ENCODE measurements at regions not wholly inside any gene's neighbourhood (a gene's known extent, or its start where the extent isn't known, plus 50 kb on each side); places are given as distances from the start of the nearest gene placed in this dataset.
"Not testable (repeated sequence)": the region's sequence is repeated elsewhere in the genome, so short reads cannot be mapped to it uniquely, and the experiment has no call there.

GRCh38 chr10:30708234-30708633, 78.7 kb upstream of the LYZL2 start:
- TF ChIP-seq POLR2A (IDR thresholded peaks at IDR 0.05), result no peak
- TF ChIP-seq, protein P1, sequence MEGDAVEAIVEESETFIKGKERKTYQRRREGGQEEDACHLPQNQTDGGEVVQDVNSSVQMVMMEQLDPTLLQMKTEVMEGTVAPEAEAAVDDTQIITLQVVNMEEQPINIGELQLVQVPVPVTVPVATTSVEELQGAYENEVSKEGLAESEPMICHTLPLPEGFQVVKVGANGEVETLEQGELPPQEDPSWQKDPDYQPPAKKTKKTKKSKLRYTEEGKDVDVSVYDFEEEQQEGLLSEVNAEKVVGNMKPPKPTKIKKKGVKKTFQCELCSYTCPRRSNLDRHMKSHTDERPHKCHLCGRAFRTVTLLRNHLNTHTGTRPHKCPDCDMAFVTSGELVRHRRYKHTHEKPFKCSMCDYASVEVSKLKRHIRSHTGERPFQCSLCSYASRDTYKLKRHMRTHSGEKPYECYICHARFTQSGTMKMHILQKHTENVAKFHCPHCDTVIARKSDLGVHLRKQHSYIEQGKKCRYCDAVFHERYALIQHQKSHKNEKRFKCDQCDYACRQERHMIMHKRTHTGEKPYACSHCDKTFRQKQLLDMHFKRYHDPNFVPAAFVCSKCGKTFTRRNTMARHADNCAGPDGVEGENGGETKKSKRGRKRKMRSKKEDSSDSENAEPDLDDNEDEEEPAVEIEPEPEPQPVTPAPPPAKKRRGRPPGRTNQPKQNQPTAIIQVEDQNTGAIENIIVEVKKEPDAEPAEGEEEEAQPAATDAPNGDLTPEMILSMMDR (IDR thresholded peaks at IDR 0.05), result no peak
- H3K36me3 ChIP-seq, result no peaks in the 10 kb centered on the region
- H3K4me3 ChIP-seq, result no peak overlapping the region
- 93 to 96% methylated on average over 3 of the region's 3 CpGs for WGBS, 2 donors
- peaks cover 0 to 7% (median 0%) of the 10 kb centered on the region in 4 donors for H3K27me3 ChIP-seq
- no peak overlapping the region for H3K27ac ChIP-seq
- H3K9me3 ChIP-seq, result peaks cover 0 to under 1% (median 0%) of the 10 kb centered on the region in 3 donors
- no peak for DNase-seq
- intact Hi-C loops (cut with DNase I), result no loop called here
- H3K4me1 ChIP-seq, result no peaks in the 10 kb centered on the region

DNA sequence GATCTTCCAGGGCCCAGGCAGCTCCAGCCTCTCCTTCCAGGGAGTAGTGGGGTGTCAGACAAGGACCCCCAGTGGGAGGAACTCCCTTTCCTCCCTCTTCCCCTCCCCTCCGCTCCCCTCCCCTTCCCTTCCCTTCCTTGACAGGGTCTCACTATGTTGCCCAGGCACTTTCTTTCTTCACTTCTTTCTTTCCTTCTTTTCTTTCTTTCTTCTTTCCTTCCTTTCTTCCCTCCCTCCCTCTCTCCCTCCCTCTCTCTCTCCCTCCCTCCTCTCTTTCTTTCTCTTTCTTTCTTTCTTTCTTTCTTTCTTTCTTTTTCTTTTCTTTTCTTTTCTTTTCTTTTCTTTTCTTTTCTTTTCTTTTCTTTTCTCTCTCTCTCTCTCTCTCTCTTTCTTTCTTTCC, 76.6 kb upstream of the LYZL2 start:
- H3K4me1 ChIP-seq; H3K27me3 ChIP-seq; H3K36me3 ChIP-seq; H3K9me3 ChIP-seq; intact Hi-C loops (cut with DNase I); DNase-seq; H3K4me3 ChIP-seq: not testable (repeated sequence)
- peak overlapping the region in 1 of 4 donors; percentile 64 for H3K27ac ChIP-seq
- WGBS, 2 donors, result 80 to 100% methylated on average over 1 of the region's 1 CpG

- Histone ChIP-seq H3K4me1 (peaks cover 0 to 9% (median 0%) of the 10 kb centered on the region in 3 donors), H3K27me3 (peaks cover 0 to 4% (median 0%) of the 10 kb centered on the region in 4 donors), H3K27ac (peak overlapping the region in 2 of 4 donors; percentile 42 to 64), H3K9me3 (no peaks in the 10 kb centered on the region), H3K4me3 (no peak overlapping the region), H3K36me3 (no peaks in the 10 kb centered on the region)
- TF ChIP-seq POLR2A (IDR thresholded peaks at IDR 0.05), result no peak
- TF ChIP-seq, protein P1 (IDR thresholded peaks at IDR 0.05), result no peak
- intact Hi-C loops (cut with DNase I), result no loop called here
- 42 to 59% methylated on average over 5 to 6 of the region's 9 CpGs for WGBS, 2 donors
- DNase-seq, result no peak
Measured at GRCh38 chr10:30705625-30706149, 76.1 kb upstream of the LYZL2 start.

GRCh38 chr10:30705101-30705624, 75.6 kb upstream of the LYZL2 start:
- peaks cover 0 to 3% (median 0%) of the 10 kb centered on the region in 4 donors for H3K27me3 ChIP-seq
- TF ChIP-seq, protein P1 (IDR thresholded peaks at IDR 0.05), result no peak
- no peak for TF ChIP-seq POLR2A (IDR thresholded peaks at IDR 0.05)
- H3K4me3 ChIP-seq, result peak overlapping the region in 1 of 4 donors; percentile 28
- DNase-seq, result no peak
- H3K4me1 ChIP-seq, result peaks cover 0 to 9% (median 0%) of the 10 kb centered on the region in 3 donors
- 27 to 35% methylated on average over 7 to 9 of the region's 9 CpGs for WGBS, 2 donors
- no peaks in the 10 kb centered on the region for H3K36me3 ChIP-seq
- H3K9me3 ChIP-seq, result no peaks in the 10 kb centered on the region
- intact Hi-C loops (cut with DNase I), result no loop called here
- peak overlapping the region in 2 of 4 donors; percentile 42 to 64 for H3K27ac ChIP-seq

GRCh38 chr10:30704601-30705100, 75.1 kb upstream of the LYZL2 start:
- H3K27me3 ChIP-seq; H3K9me3 ChIP-seq; intact Hi-C loops (cut with DNase I); H3K4me1 ChIP-seq; DNase-seq; H3K36me3 ChIP-seq: not testable (repeated sequence)
- Histone ChIP-seq H3K4me3 (peak overlapping the region in 2 of 4 donors; percentile 5 to 28), H3K27ac (peak overlapping the region in 2 of 4 donors; percentile 21 to 34)
- WGBS, 2 donors, result 63 to 64% methylated on average over 5 to 10 of the region's 14 CpGs

GRCh38 chr10:30704026-30704600, 74.6 kb upstream of the LYZL2 start:
- intact Hi-C loops (cut with DNase I), result no loop called here
- Histone ChIP-seq H3K4me1 (peaks cover 0 to 9% (median 0%) of the 10 kb centered on the region in 3 donors), H3K27me3 (peaks cover 0 to under 1% (median 0%) of the 10 kb centered on the region in 4 donors), H3K27ac (peak overlapping the region in 2 of 4 donors; percentile 21 to 34), H3K4me3 (peak overlapping the region in 1 of 4 donors; percentile 5), H3K9me3 (no peaks in the 10 kb centered on the region), H3K36me3 (no peaks in the 10 kb centered on the region)
- DNase-seq, result no peak
- 70 to 78% methylated on average over 3 to 10 of the region's 11 CpGs for WGBS, 2 donors
- TF ChIP-seq, protein P1 (IDR thresholded peaks at IDR 0.05), result no peak
- no peak for TF ChIP-seq POLR2A (IDR thresholded peaks at IDR 0.05)

DNA sequence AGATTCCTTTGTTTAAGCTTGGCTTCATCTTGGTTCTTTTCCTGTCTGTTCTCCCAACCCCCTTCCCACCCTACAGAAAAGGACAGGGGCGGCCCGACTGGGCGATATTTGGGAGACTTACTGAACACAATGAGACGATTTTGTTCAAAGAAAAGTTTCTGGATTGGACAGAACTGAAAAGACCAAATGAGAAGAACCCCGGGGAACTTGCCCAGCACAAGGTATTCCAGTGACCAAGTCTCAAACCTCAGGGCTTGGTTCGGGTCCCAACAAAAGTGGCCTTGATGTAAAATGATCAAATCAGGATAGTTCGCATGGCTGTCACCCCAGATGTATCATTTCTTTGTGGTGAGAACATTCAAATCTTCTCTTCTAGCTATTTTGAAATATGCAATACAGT, 73.9 kb upstream of the LYZL2 start:
- H3K27me3 ChIP-seq; H3K4me1 ChIP-seq; H3K36me3 ChIP-seq; intact Hi-C loops (cut with DNase I); H3K27ac ChIP-seq; H3K9me3 ChIP-seq; DNase-seq; H3K4me3 ChIP-seq: not testable (repeated sequence)
- 70 to 78% methylated on average over 3 to 4 of the region's 7 CpGs for WGBS, 2 donors
